KBM-7 (cell line): ENCODE measurements at regions not wholly inside any gene's neighbourhood (a gene's known extent, or its start where the extent isn't known, plus 50 kb on each side); places are given as distances from the start of the nearest gene placed in this dataset.
"Not testable (repeated sequence)": the region's sequence is repeated elsewhere in the genome, so short reads cannot be mapped to it uniquely, and the experiment has no call there.

Experiments used
- DNase-seq: peaks from one replicate; pipeline ENCODE4 v3.0.0-alpha.2; 2015
- in situ Hi-C: fragments of 300-500 bp; cut with MboI; formaldehyde crosslinking; loops from 2 replicates; pipeline ENCODE4 v1.14.3; 2020; ENCODE audit warnings: low sequenced_read_pairs, low pct_unique_long_range_greater_than_20kb, mixed read lengths

GRCh38 chr5:42309865-42310264 lies 113.4 kb upstream of the GHR start:
- DNase-seq = no peak
- in situ Hi-C loops = no loop called here

- no peak for DNase-seq
- in situ Hi-C loops = no loop called here
Observed at GRCh38 chr5:42315214-42315613, 108.0 kb upstream of the GHR start.

GRCh38 chr5:42317575-42317974 lies 105.7 kb upstream of the GHR start:
- in situ Hi-C loops = no loop called here
- no peak for DNase-seq

GRCh38 chr5:42319546-42319945 lies 103.7 kb upstream of the GHR start:
- DNase-seq = peak; percentile 2
- in situ Hi-C loops = not testable (repeated sequence)

GRCh38 chr5:42321785-42322184 lies 101.5 kb upstream of the GHR start:
- no peak for DNase-seq
- in situ Hi-C loops = no loop called here

GRCh38 chr5:42337143-42337542 lies 86.1 kb upstream of the GHR start:
- DNase-seq = no peak
- in situ Hi-C loops = no loop called here

GRCh38 chr5:42337607-42338006 lies 85.6 kb upstream of the GHR start:
- in situ Hi-C loops = no loop called here
- DNase-seq = no peak

GRCh38 chr5:42338136-42338535 lies 85.1 kb upstream of the GHR start:
- in situ Hi-C loops = no loop called here
- DNase-seq = no peak

- no peak for DNase-seq
- in situ Hi-C loops = no loop called here
Observed at GRCh38 chr5:42349163-42349562, 74.1 kb upstream of the GHR start.

- no peak for DNase-seq
- in situ Hi-C loops = no loop called here
Observed at GRCh38 chr5:42351956-42352355, 71.3 kb upstream of the GHR start.

GRCh38 chr5:42360056-42360455 lies 63.2 kb upstream of the GHR start:
- in situ Hi-C loops = no loop called here
- no peak for DNase-seq

GRCh38 chr5:42360616-42361314 lies 62.5 kb upstream of the GHR start:
- no peak for DNase-seq
- in situ Hi-C loops = no loop called here

- DNase-seq = no peak
- in situ Hi-C loops = no loop called here
Observed at GRCh38 chr5:42361315-42361688, 61.9 kb upstream of the GHR start.

GRCh38 chr5:42366051-42366450 lies 57.2 kb upstream of the GHR start:
- in situ Hi-C loops = no loop called here
- no peak for DNase-seq
